NOMO-1 treated with dmso at 0.1 percent for 144 hours (cell line): ENCODE measurements at regions not wholly inside any gene's neighbourhood (a gene's known extent, or its start where the extent isn't known, plus 50 kb on each side); places are given as distances from the start of the nearest gene placed in this dataset.
"Not testable (repeated sequence)": the region's sequence is repeated elsewhere in the genome, so short reads cannot be mapped to it uniquely, and the experiment has no call there.

Experiments
- DNase-seq: peaks from one replicate; lab custom pipeline; 2025; ENCODE audit not compliant: unreplicated experiment; lab: John Stamatoyannopoulos, UW

GRCh38 chr6:2611092-2611491 is 139.6 kb downstream of the MYLK4 start:
- no peak for DNase-seq

GRCh38 chr6:2608503-2608902 is 142.2 kb downstream of the MYLK4 start:
- DNase-seq: no peak

GRCh38 chr6:2600363-2600762 is 150.4 kb downstream of the MYLK4 start:
- DNase-seq: no peak

GRCh38 chr6:2599817-2600216 is 150.9 kb downstream of the MYLK4 start:
- DNase-seq: no peak

GRCh38 chr6:2598867-2599266 is 151.9 kb downstream of the MYLK4 start:
- no peak for DNase-seq

GRCh38 chr6:2597991-2598390 is 152.7 kb downstream of the MYLK4 start:
- DNase-seq: no peak

- not testable (repeated sequence) for DNase-seq
These were observed 153.3 kb downstream of the MYLK4 start for GRCh38 chr6:2597457-2597856.

- DNase-seq: no peak
These were observed 154.5 kb downstream of the MYLK4 start for GRCh38 chr6:2596222-2596621.

GRCh38 chr6:2594868-2595267 is 155.9 kb downstream of the MYLK4 start:
- DNase-seq: no peak

- no peak for DNase-seq
These were observed 157.6 kb downstream of the MYLK4 start for GRCh38 chr6:2593167-2593566.

- no peak for DNase-seq
These were observed 161.5 kb downstream of the MYLK4 start for GRCh38 chr6:2589171-2589661.

GRCh38 chr6:2583459-2583858 is 167.3 kb downstream of the MYLK4 start:
- no peak for DNase-seq

- no peak for DNase-seq
These were observed 168.5 kb downstream of the MYLK4 start for GRCh38 chr6:2582268-2582667.

- no peak for DNase-seq
These were observed 169.1 kb downstream of the MYLK4 start for GRCh38 chr6:2581611-2582010.

GRCh38 chr6:2581011-2581410 is 169.7 kb downstream of the MYLK4 start:
- no peak for DNase-seq

- no peak for DNase-seq
These were observed 170.7 kb downstream of the MYLK4 start for GRCh38 chr6:2579804-2580570.

- DNase-seq: no peak
These were observed 171.4 kb downstream of the MYLK4 start for GRCh38 chr6:2579241-2579761.

- DNase-seq: no peak
These were observed 172.0 kb downstream of the MYLK4 start for GRCh38 chr6:2578767-2579166.

GRCh38 chr6:2576499-2576898 is 174.2 kb downstream of the MYLK4 start:
- DNase-seq: no peak

GRCh38 chr6:2575236-2575635 is 175.5 kb downstream of the MYLK4 start:
- DNase-seq: no peak

- not testable (repeated sequence) for DNase-seq
These were observed 181.3 kb downstream of the MYLK4 start for GRCh38 chr6:2569420-2569819.

- DNase-seq: no peak
These were observed 184.7 kb downstream of the MYLK4 start for GRCh38 chr6:2566048-2566447.

- DNase-seq: no peak
These were observed 185.2 kb downstream of the MYLK4 start for GRCh38 chr6:2565499-2565898.
